Activated T-cell treated with anti-CD3 and anti-CD28 coated beads, Interleukin-2, amount 50 U/mL, for 24 hours (primary cell): ENCODE measurements at regions not wholly inside any gene's neighbourhood (a gene's known extent, or its start where the extent isn't known, plus 50 kb on each side); places are given as distances from the start of the nearest gene placed in this dataset.
"Not testable (repeated sequence)": the region's sequence is repeated elsewhere in the genome, so short reads cannot be mapped to it uniquely, and the experiment has no call there.

Experiments used
- DNase-seq: peaks from one replicate; pipeline ENCODE4 v3.0.0-alpha.2; 2020
- H3K27ac Mint-ChIP-seq: 2 replicates; pipeline ENCODE4 v1.8.0; 2020; ENCODE audit warnings: mild to moderate bottlenecking, mixed read lengths
- H3K27me3 Mint-ChIP-seq: 2 replicates; pipeline ENCODE4 v1.8.0; 2020; ENCODE audit warnings: mixed read lengths
- H3K36me3 Mint-ChIP-seq: 2 replicates; pipeline ENCODE4 v1.8.0; 2020; ENCODE audit warnings: low read depth, mixed read lengths
- H3K4me1 Mint-ChIP-seq: 2 replicates; pipeline ENCODE4 v1.8.0; 2020; ENCODE audit warnings: low read depth, mixed read lengths
- H3K4me3 Mint-ChIP-seq: 2 replicates; pipeline ENCODE4 v1.8.0; 2020; ENCODE audit warnings: mild to moderate bottlenecking, moderate library complexity, mixed read lengths
- H3K9me3 Mint-ChIP-seq: 2 replicates; pipeline ENCODE4 v1.8.0; 2020; ENCODE audit warnings: mixed read lengths

DNA sequence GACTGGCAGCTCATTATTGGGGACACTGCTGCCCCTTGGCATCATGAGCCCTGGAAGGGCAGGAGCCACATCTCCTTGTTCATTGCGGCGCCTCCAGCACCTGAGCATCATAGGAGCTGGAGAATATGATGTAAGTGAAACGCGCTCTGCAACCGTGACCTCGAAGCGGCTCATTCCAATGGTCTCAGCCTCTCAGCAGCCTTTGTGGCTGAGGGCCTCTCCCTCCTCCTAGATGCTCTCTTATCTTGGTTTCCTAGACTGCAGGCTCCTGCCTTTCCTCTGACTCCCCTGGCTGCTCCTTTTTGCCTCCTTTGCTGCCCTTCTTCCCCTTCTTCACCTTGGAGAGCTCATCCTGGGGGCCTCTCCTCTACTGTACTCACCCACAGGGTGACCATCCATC lies 83.6 kb upstream of the CASZ1 start:
- no peaks in the 10 kb centered on the region for H3K4me1 Mint-ChIP-seq
- H3K27me3 Mint-ChIP-seq = peaks cover 10% of the 10 kb centered on the region
- H3K27ac Mint-ChIP-seq = no peak overlapping the region
- H3K36me3 Mint-ChIP-seq = no peaks in the 10 kb centered on the region
- H3K4me3 Mint-ChIP-seq = no peak overlapping the region
- no peak for DNase-seq
- H3K9me3 Mint-ChIP-seq = no peaks in the 10 kb centered on the region

DNA sequence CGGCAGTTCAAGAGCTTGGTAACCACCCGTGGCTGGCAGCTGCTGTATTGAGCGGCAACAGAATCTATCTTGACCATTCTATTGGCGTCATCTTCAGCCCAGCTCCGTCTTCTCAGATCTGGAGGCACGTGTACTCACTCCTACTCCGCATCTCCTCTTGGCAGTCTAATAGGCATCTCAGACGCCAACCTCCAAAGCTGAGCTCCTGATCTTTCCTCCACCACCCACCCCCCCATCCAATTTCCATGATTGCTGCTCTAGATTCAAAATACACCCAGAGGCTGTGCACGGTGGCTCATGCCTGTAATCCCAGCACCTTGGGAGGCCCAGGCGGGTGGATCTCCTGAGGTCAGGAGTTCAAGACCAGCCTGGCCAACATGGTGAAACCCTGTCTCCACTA lies 84.6 kb upstream of the CASZ1 start:
- Mint-ChIP-seq H3K4me1 (no peaks in the 10 kb centered on the region), H3K27ac (no peak overlapping the region), H3K9me3 (no peaks in the 10 kb centered on the region), H3K4me3 (no peak overlapping the region), H3K36me3 (no peaks in the 10 kb centered on the region), H3K27me3 (peaks cover 12% of the 10 kb centered on the region)
- no peak for DNase-seq

DNA sequence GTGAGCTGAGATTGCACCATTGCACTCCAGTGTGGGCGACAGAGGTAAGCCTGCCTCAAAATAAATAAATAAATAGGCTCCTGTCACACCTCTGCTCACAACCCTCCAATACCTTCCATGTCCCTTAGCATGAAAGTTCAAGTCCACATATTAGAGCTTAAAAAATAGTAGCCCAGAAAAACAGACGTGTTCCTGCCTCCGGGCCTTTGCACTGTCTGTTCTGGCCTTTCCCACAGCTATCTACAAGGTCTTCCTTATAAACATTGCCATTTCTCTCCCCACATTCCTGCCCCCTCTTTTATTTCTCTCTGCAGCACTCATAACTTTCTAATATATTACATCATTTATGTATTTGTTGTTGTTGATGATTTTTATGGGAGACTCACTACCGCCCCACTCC lies 85.6 kb upstream of the CASZ1 start:
- Mint-ChIP-seq H3K4me1 (no peaks in the 10 kb centered on the region), H3K27me3 (peaks cover 21% of the 10 kb centered on the region), H3K36me3 (no peaks in the 10 kb centered on the region), H3K9me3 (no peaks in the 10 kb centered on the region), H3K4me3 (no peak overlapping the region), H3K27ac (no peak overlapping the region)
- no peak for DNase-seq

DNA sequence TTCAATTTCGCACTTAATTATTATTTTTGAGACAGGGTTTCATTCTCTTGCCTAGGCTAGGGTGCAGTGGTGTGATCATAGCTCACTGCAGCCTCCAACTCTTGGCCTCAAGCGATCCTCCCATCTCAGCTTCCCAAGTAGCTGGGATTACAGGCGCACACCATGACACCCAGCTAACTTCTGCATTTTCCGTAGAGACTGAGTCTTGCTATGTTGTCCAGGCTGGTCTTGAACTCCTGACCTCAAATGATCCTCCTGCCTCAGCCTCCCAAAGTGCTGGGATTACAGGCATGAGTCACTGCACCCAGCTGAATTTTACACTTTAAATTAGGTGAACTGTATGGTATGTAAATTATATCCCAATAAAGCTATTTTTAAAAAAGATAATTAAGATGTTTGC lies 90.6 kb upstream of the CASZ1 start:
- peaks cover 54% of the 10 kb centered on the region for H3K27me3 Mint-ChIP-seq
- not testable (repeated sequence) for H3K27ac Mint-ChIP-seq, H3K36me3 Mint-ChIP-seq, DNase-seq, H3K9me3 Mint-ChIP-seq, H3K4me3 Mint-ChIP-seq, H3K4me1 Mint-ChIP-seq

DNA sequence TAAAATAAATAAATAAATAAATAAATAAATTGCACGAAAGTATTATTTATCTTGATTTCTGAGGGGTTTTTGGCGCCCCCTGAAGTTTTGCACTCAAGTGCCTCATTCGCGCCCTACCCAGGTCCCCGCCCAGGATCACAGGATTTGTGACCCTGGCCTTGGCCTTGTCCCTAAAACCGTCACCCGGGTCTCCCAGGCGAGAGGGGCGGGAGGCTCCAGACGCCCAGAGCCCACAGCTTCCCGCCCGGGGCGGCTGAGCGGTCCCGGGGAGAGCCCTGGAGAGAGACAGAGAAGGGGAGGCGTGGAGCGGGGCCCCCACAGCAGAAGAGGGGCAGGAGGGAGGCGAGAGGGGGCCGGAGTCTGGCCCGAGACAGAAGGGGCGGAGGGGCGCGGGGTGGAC lies 91.8 kb upstream of the CASZ1 start:
- H3K9me3 Mint-ChIP-seq = no peaks in the 10 kb centered on the region
- H3K4me3 Mint-ChIP-seq = no peak overlapping the region
- peaks cover 54% of the 10 kb centered on the region for H3K27me3 Mint-ChIP-seq
- no peaks in the 10 kb centered on the region for H3K36me3 Mint-ChIP-seq
- H3K27ac Mint-ChIP-seq = no peak overlapping the region
- no peak for DNase-seq
- H3K4me1 Mint-ChIP-seq = peaks cover 4% of the 10 kb centered on the region

DNA sequence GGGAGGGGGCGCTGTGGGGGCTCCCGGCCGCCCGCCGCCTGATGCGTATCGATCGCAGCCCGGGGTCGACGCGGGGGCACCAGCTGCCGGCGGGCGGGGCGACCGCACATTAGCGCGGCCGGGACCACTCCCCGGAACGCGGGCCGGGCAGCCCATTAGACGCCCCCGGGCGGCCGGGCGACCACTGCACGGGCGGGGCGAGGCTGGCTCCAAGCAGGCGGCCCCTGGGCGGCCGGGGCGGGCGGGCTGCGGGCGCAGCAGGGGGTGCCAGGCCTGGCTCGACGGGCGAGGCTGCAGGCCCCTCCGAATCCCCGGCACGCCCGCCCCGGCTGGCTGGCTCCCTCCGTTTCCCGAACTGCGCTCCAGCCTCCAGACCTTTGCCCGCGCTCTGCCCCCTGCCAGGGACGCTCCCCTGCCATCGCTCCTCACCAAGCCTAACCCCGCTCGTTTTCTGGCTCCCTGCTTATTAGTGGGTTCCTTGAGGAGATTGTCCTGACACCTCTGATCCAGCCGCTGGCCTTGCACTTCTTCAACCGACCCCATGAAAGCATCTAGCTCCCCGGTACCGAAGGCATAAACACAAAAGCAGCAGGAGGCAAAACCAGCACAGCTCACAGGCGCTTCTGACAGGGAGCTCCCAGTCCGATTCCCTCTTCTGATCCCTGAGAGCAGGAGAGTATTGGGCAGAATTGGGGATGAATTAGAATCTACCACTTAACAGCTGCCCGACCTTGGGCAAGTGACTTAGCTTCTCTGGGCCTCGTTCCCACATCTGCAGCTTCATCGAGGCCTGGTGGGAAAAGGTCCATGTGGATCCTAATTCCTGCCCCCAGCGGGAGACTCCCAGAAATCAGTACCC lies 92.6 kb upstream of the CASZ1 start:
- Mint-ChIP-seq H3K9me3 (no peaks in the 10 kb centered on the region), H3K27me3 (peaks cover 56% of the 10 kb centered on the region), H3K4me3 (no peak overlapping the region), H3K27ac (no peak overlapping the region), H3K4me1 (peaks cover 4% of the 10 kb centered on the region), H3K36me3 (no peaks in the 10 kb centered on the region)
- DNase-seq = no peak

DNA sequence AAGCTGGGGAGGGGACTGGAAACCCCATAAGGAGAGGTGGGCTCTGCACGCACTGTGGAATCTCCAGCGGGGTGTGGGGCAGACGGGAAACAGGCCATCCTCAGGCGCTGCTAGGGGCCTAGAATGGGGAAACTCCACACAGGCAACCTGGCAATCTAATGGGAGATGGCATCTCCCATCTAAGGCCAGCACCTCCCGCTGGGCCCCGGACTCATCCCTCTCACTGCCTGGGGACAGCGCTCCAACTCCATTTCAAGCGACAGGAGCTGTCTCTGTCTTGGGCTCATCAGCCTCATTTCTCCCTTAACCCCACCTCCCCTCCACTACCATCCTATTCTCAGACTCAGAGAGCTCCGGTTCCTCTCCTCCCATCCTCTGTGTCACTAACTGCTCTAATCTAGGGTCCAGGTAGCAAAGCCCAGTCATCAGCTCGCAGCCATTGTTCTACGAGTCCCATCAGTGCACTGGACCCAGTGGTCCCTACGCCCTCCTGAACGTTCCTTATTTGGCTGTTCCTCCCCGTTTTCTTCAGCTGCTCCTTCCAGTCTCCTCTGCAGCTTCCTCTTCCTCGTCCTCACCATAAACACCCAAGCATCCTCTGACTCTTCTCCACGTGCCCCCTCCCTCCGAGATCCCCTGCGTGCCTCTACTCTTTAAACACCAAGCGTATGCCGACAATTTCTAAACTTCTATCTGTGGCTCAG lies 93.4 kb upstream of the CASZ1 start:
- no peak for DNase-seq
- H3K4me1 Mint-ChIP-seq = peaks cover 4% of the 10 kb centered on the region
- H3K36me3 Mint-ChIP-seq = no peaks in the 10 kb centered on the region
- no peak overlapping the region for H3K4me3 Mint-ChIP-seq
- no peak overlapping the region for H3K27ac Mint-ChIP-seq
- peaks cover 57% of the 10 kb centered on the region for H3K27me3 Mint-ChIP-seq
- no peaks in the 10 kb centered on the region for H3K9me3 Mint-ChIP-seq

DNA sequence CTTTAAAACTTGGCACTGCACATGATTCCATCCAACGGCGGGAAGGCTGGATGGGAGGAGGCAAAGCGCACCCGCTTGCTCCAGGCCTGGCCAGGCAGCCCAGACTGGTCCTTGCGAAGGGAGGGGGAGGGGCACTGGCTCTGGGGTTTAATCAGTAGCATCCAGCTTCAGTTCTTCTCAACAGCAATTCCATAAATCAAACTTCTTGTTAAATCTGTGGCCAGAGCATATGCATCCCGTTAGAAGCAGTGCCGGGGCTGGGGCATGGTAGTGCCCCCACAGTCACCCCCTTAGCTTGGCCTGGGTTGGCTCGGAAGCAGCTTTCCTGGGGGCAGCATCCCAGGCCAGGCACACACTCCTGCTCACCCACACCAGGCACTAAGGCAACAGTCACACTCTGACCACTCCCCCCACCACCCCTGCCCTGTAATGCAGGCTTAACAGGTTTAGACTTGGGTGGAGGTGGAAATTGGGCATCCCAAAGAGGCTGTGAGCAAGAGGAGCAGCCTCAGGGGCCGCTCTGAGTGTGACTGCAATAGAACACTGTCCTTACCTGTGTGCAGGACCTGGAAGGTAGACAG lies 94.1 kb upstream of the CASZ1 start:
- Mint-ChIP-seq H3K27ac (no peak overlapping the region), H3K9me3 (no peaks in the 10 kb centered on the region), H3K4me3 (no peak overlapping the region), H3K36me3 (no peaks in the 10 kb centered on the region), H3K4me1 (peaks cover 4% of the 10 kb centered on the region), H3K27me3 (peaks cover 52% of the 10 kb centered on the region)
- DNase-seq = no peak

DNA sequence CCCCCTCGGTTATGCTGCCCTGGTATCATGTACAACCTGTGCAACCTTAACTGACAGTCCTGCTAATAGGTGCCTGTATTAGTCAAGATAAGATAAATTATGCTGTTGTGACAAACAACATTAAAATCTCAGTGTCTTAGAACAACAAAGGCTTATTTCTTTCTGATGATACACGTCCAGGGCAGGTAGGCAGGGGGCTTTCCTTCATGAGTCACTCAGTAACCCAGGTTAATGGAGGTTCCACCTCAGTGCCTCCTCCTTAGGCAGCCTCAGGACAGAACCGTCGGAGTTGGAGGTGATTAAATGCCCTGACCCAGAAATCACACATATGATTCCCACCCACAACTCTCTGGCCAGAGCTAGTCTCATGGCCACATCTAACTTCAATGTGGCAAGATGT lies 94.6 kb upstream of the CASZ1 start:
- Mint-ChIP-seq H3K4me3 (no peak overlapping the region), H3K27me3 (peaks cover 49% of the 10 kb centered on the region), H3K27ac (no peak overlapping the region), H3K9me3 (no peaks in the 10 kb centered on the region), H3K36me3 (no peaks in the 10 kb centered on the region), H3K4me1 (peaks cover 4% of the 10 kb centered on the region)
- DNase-seq = no peak

DNA sequence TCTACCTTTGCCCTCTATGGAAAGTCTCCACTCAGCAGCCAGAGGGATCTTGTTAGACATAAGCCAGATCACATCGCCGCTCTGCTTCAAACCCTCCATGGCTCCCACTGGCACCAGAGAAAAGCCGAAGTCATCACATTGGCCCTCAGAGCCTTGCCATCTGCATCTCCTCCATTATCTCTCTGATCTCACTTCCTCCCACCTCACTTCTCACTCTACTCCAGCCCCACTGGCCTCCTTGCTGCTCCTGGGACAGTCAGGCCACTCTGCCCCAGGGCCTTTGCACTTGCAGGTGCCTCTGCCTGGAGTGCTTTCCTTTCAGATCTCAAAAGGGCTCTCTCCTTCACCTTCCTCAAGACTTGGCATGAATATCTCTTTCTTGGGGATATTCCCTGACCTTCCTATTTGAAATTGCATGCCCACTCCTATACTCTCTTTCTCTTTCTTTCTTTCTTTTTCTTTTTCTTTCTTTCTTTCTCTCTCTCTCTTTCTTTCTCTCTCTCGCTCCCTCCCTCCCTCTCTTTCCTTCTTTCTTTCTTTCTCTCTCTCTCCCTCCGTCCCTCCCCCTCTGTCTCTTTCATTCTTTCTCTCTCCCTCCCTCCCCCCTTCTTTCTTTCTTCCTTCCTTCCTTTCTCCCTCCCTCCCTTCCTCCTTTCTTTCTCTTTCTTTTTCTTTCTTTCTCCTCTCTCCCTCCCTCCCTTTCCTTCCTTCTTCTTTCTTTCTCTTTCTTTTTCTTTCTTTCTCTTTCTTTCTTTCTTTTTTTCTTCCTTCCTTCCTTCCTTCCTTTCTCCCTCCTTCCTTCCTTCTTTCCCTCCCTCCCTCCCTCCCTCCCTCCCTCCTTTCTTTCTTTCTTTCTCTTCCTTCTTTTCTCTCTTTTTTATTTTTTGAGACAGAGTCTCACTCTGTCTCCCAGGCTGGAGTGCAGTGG lies 96.0 kb upstream of the CASZ1 start:
- no peak overlapping the region for H3K4me3 Mint-ChIP-seq
- DNase-seq = no peak
- no peaks in the 10 kb centered on the region for H3K9me3 Mint-ChIP-seq
- H3K27me3 Mint-ChIP-seq = peaks cover 37% of the 10 kb centered on the region
- H3K36me3 Mint-ChIP-seq = no peaks in the 10 kb centered on the region
- H3K27ac Mint-ChIP-seq = no peak overlapping the region
- peaks cover 4% of the 10 kb centered on the region for H3K4me1 Mint-ChIP-seq

DNA sequence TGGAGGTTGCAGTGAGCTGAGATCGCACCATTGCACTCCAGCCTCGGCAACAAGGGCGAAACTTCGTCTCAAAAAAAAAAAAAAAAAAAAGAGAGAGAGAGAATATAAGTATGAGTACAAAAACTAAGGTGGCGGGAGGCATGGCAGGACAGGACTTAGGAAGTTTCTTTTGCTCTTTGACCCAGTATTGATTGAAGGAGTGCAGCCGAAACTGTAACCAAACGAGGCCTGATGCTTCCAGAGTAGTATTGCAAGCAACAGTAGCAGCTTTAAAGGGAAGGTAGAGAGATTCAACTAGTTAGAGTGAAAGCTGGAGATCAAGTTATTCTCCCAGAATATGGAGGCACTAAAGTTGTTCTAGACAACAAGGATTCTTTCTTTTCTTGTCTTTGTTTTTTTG lies 99.2 kb upstream of the CASZ1 start:
- no peaks in the 10 kb centered on the region for H3K36me3 Mint-ChIP-seq

DNA sequence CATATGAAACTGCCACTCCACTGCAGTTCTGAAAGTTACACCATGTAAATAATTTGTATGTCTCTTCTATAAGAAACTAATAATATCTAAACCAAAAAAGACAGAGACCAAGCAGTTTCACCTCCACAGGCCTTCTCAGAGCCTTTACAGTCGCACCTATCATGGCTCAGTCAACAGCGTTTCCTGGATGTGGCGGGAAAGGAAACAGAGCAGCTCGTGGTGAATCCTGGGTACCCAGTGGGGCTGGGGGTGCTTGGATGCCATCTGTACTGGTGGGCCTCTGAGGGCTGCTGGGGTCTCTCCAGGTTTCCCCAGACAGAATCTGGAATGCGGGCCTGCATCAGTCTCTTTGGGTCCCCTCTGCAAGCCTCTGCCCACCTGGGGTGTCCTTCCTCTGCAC lies 100.2 kb upstream of the CASZ1 start:
- peaks cover 8% of the 10 kb centered on the region for H3K27me3 Mint-ChIP-seq
- no peak overlapping the region for H3K27ac Mint-ChIP-seq
- no peaks in the 10 kb centered on the region for H3K36me3 Mint-ChIP-seq
- no peaks in the 10 kb centered on the region for H3K9me3 Mint-ChIP-seq
- no peaks in the 10 kb centered on the region for H3K4me1 Mint-ChIP-seq
- no peak for DNase-seq
- H3K4me3 Mint-ChIP-seq = no peak overlapping the region

More for the DNA sequence above, 99.2 kb upstream of the CASZ1 start:
- Mint-ChIP-seq H3K4me1 (no peaks in the 10 kb centered on the region), H3K27ac (no peak overlapping the region), H3K4me3 (no peak overlapping the region), H3K27me3 (peaks cover 17% of the 10 kb centered on the region), H3K9me3 (no peaks in the 10 kb centered on the region)
- DNase-seq = no peak

DNA sequence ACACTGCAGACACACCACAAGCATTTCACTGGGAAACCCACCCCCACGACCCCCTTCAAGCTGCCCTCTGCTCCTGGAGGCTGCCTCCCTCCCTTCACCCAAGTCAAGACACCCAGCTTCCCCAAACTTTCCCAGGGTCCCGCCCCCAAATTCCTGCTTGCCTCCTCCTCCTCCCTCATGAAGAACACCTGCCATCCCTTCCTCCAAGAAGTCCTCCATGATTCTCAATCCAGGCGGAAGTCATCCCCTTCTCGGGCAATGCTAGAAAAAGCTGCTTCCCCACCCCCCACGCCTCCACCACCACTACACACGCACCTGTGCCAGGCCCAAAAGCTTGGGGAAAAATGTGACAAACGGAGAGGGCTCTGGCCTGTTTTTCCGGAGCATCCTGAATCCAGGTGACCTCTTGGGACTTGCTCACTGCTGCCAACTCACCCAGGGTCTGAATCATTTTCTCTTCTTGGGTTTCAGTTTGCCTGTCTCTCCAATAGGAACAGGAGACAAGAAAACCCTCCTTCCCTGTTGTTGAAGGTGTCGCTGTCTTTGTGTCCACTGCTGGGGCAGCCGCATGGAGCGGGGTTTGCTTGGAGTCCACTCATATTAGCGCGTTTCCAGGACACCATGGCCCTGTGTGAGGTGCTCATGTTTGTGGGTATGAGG lies 101.0 kb upstream of the CASZ1 start:
- no peak for DNase-seq
- Mint-ChIP-seq H3K4me3 (no peak overlapping the region), H3K36me3 (no peaks in the 10 kb centered on the region), H3K9me3 (no peaks in the 10 kb centered on the region), H3K27me3 (peaks cover 3% of the 10 kb centered on the region), H3K4me1 (no peaks in the 10 kb centered on the region), H3K27ac (no peak overlapping the region)
